H1 (cell line): ENCODE measurements at regions not wholly inside any gene's neighbourhood (a gene's known extent, or its start where the extent isn't known, plus 50 kb on each side); places are given as distances from the start of the nearest gene placed in this dataset.

Source experiments
- CTCF ChIA-PET: fragments of 300-600 bp; sonication (Branson Sonifier 250); formaldehyde crosslinking; loops from one replicate; lab custom pipeline; 2021; ENCODE audit not compliant: partially characterized antibody; lab: Charles Lee
- POLR2A ChIA-PET: fragments of 300-600 bp; sonication (Branson Sonifier 250); formaldehyde crosslinking; loops from one replicate; lab custom pipeline; 2021; ENCODE audit warnings: inconsistent platforms; ENCODE audit not compliant: partially characterized antibody; lab: Charles Lee
- DNase-seq, 2 experiments: peaks; one replicate each; pipeline versions ENCODE4 v3.0.0 to v3.0.0-alpha.2; 2010 to 2022; ENCODE audit warnings: low spot score in 2 of 2, low read depth in 1 of 2, mixed read lengths in 1 of 2
- FAIRE-seq: peaks from 2 replicates; lab custom pipeline; 2011; peaks lifted over from hg19 to GRCh38; lab: Jason Lieb, UNC
- H2AFZ ChIP-seq: 2 replicates; pipeline ENCODE4 v1.8.1; 2012; ENCODE audit warnings: low read length, inconsistent platforms
- H2AK5ac ChIP-seq: 2 replicates; pipeline ENCODE4 v1.6.1; 2013; ENCODE audit warnings: low read depth, low read length
- H2BK120ac ChIP-seq: replicated peaks from 2 replicates; pipeline ENCODE3; 2013; ENCODE audit warnings: low read depth, low read length, inconsistent platforms
- H2BK12ac ChIP-seq: 2 replicates; pipeline ENCODE4 v1.6.1; 2013; ENCODE audit warnings: low read depth, low read length
- H2BK15ac ChIP-seq: 2 replicates; pipeline ENCODE4 v1.6.1; 2013; ENCODE audit warnings: low read length
- H2BK20ac ChIP-seq: 2 replicates; pipeline ENCODE4 v1.6.1; 2013; ENCODE audit warnings: low read length
- H2BK5ac ChIP-seq: 2 replicates; pipeline ENCODE4 v1.6.1; 2013; ENCODE audit warnings: low read depth, low read length
- H3K14ac ChIP-seq: 2 replicates; pipeline ENCODE4 v1.6.1; 2013; ENCODE audit warnings: inconsistent platforms; ENCODE audit not compliant: insufficient read length
- H3K18ac ChIP-seq: 2 replicates; pipeline ENCODE4 v1.6.1; 2013; ENCODE audit warnings: low read length; ENCODE audit errors: extremely low read depth
- H3K23ac ChIP-seq: 2 replicates; pipeline ENCODE4 v1.6.1; 2013; ENCODE audit warnings: inconsistent platforms; ENCODE audit not compliant: insufficient read length
- H3K23me2 ChIP-seq: 2 replicates; pipeline ENCODE4 v1.6.1; 2013; ENCODE audit warnings: low read depth, low read length
- H3K27ac ChIP-seq: 2 replicates; pipeline ENCODE4 v1.6.1; 2011; ENCODE audit warnings: low read depth, low read length, inconsistent platforms
- H3K27me3 ChIP-seq, 4 experiments: replicated peaks in 1 of 4; 1 replicate in 1 of 4; 2 replicates in 3 of 4; pipeline versions ENCODE4 v1.6.1 to v1.8.1; 2011 to 2013; ENCODE audit warnings: low read length in 3 of 4, mild to moderate bottlenecking in 3 of 4, inconsistent platforms in 2 of 4, mixed read lengths in 2 of 4, moderate library complexity in 1 of 4; ENCODE audit not compliant: control insufficient read depth in 3 of 4, insufficient read depth in 3 of 4; ENCODE audit errors: extremely low read depth in 1 of 4
- H3K36me3 ChIP-seq, 4 experiments: 2 replicates each; pipeline versions ENCODE4 v1.6.1 to v1.8.1; 2011 to 2013; ENCODE audit warnings: mild to moderate bottlenecking in 4 of 4, low read length in 3 of 4, moderate library complexity in 2 of 4, control low read depth in 1 of 4, inconsistent platforms in 1 of 4; ENCODE audit not compliant: insufficient read depth in 4 of 4, control insufficient read depth in 2 of 4
- H3K4ac ChIP-seq: replicated peaks from 2 replicates; pipeline ENCODE3; 2013; ENCODE audit warnings: low read length, low read depth, mixed read lengths, inconsistent platforms; ENCODE audit not compliant: insufficient read length
- H3K4me1 ChIP-seq, 4 experiments: replicated peaks in 1 of 4; 1 replicate in 1 of 4; 2 replicates in 3 of 4; pipeline versions ENCODE4 v1.6.1 to v1.8.1; 2011 to 2013; ENCODE audit warnings: low read length in 3 of 4, inconsistent platforms in 2 of 4, mixed read lengths in 1 of 4; ENCODE audit not compliant: insufficient read depth in 4 of 4, control insufficient read depth in 3 of 4
- H3K4me2 ChIP-seq, 2 experiments: 2 replicates each; pipeline versions ENCODE4 v1.6.1 to v1.8.1; 2011 to 2013; ENCODE audit warnings: low read depth in 2 of 2, low read length in 2 of 2, control low read depth in 1 of 2, inconsistent platforms in 1 of 2, mild to moderate bottlenecking in 1 of 2; ENCODE audit not compliant: insufficient read depth in 1 of 2
- H3K4me3 ChIP-seq, 4 experiments: fragments of 200-600, 300-600 bp in 1 of 4; sonication (generic), shearing (Covaris generic), sonication (Bioruptor Twin) in 1 of 4; 2 replicates each; pipeline versions ENCODE4 v1.5.1 to v1.8.1; 2011 to 2016; ENCODE audit warnings: low read length in 4 of 4, low read depth in 3 of 4, control low read depth in 2 of 4, inconsistent platforms in 2 of 4, mild to moderate bottlenecking in 2 of 4, mixed read lengths in 1 of 4, moderate library complexity in 1 of 4; ENCODE audit not compliant: insufficient read depth in 2 of 4; ENCODE audit errors: extremely low read depth in 1 of 4
- H3K56ac ChIP-seq: replicated peaks from 2 replicates; pipeline ENCODE3; 2013; ENCODE audit warnings: low read depth, mild to moderate bottlenecking, mixed read lengths, low read length, inconsistent platforms; ENCODE audit not compliant: insufficient read length
- H3K79me1 ChIP-seq: 2 replicates; pipeline ENCODE4 v1.6.1; 2013; ENCODE audit warnings: low read depth, low read length, control low read depth
- H3K79me2 ChIP-seq, 2 experiments: 2 replicates each; pipeline versions ENCODE4 v1.6.1 to v1.8.1; 2012 to 2013; ENCODE audit warnings: low read length in 2 of 2, mild to moderate bottlenecking in 2 of 2, inconsistent platforms in 1 of 2; ENCODE audit not compliant: insufficient read depth in 2 of 2, control insufficient read depth in 1 of 2
- H3K9ac ChIP-seq, 4 experiments: replicated peaks in 1 of 4; 1 replicate in 1 of 4; 2 replicates in 3 of 4; pipeline versions ENCODE4 v1.6.1 to v1.8.1; 2011 to 2013; ENCODE audit warnings: low read depth in 3 of 4, low read length in 3 of 4, control low read depth in 2 of 4, mild to moderate bottlenecking in 2 of 4, moderate library complexity in 2 of 4, inconsistent platforms in 1 of 4; ENCODE audit errors: extremely low read depth in 1 of 4
- H3K9me3 ChIP-seq, 2 experiments: 2 replicates each; pipeline versions ENCODE4 v1.6.1 to v1.8.1; 2012 to 2013; ENCODE audit warnings: mild to moderate bottlenecking in 2 of 2, moderate library complexity in 2 of 2, control low read depth in 1 of 2, inconsistent platforms in 1 of 2, low read depth in 1 of 2, low read length in 1 of 2, mixed read lengths in 1 of 2; ENCODE audit not compliant: insufficient read depth in 2 of 2
- H4K20me1 ChIP-seq, 2 experiments: replicated peaks in 1 of 2; 2 replicates each; pipeline versions ENCODE3 to v1.8.1; 2011 to 2013; ENCODE audit warnings: inconsistent platforms in 2 of 2, low read length in 2 of 2, mild to moderate bottlenecking in 1 of 2; ENCODE audit not compliant: insufficient read depth in 2 of 2, control insufficient read depth in 1 of 2
- H4K5ac ChIP-seq: 2 replicates; pipeline ENCODE4 v1.6.1; 2013; ENCODE audit warnings: low read length, low read depth, mixed read lengths, inconsistent platforms; ENCODE audit not compliant: insufficient read length
- H4K8ac ChIP-seq: 2 replicates; pipeline ENCODE4 v1.8.0; 2013; ENCODE audit warnings: mild to moderate bottlenecking, moderate library complexity, low read length, inconsistent platforms; ENCODE audit not compliant: insufficient read depth; ENCODE audit errors: extremely low read depth
- H4K91ac ChIP-seq: replicated peaks from 2 replicates; pipeline ENCODE3; 2013; ENCODE audit warnings: low read length, mixed read lengths, inconsistent platforms; ENCODE audit not compliant: insufficient read length
- WGBS, 2 experiments: shearing (Covaris generic) in 1 of 2; methylation state at CpG; one replicate each; pipeline versions ENCODE4 v1.1.6 to v1.1.7; 2013 to 2015; ENCODE audit warnings: low lambda C conversion rate in 2 of 2, mixed read lengths in 2 of 2, inconsistent platforms in 1 of 2, low coverage in 1 of 2, missing lambda C conversion rate in 1 of 2; ENCODE audit not compliant: insufficient replicate concordance in 2 of 2, insufficient coverage in 1 of 2, insufficient read length in 1 of 2; ENCODE audit errors: extremely low coverage in 1 of 2, missing lambda C conversion rate in 1 of 2; 5-methylcytosine and 5-hydroxymethylcytosine counted together

DNA sequence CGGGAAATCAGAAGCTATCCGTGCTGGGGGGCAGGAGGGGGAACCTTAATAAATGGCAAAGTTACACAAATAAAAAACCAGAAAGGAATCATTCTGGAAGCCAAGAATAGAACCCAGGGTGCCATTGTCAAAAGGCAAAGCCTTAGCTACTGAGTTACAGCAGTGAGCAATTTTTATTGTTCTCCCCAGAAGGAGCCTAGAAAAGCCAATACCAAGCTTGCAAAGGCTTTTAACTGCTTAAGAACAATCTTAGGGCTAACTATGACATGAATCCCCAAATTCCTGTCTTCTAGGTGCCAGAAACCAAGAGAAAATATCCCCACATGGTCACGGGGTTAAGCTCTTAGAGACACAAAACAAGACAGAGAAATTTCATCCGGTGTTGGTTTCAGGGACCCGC lies 482.7 kb downstream of the CCSER2 start:
- Histone ChIP-seq H3K4me2 (no peak overlapping the region), H3K36me3 (no peaks in the 10 kb centered on the region), H3K23ac (no peak overlapping the region), H3K23me2 (no peaks in the 10 kb centered on the region), H3K27ac (no peak overlapping the region), H2BK5ac (no peak overlapping the region), H2BK15ac (no peak overlapping the region), H2BK120ac (no peak overlapping the region), H2BK12ac (no peak overlapping the region), H3K18ac (no peak overlapping the region), H3K14ac (no peak overlapping the region), H3K56ac (no peak overlapping the region), H3K9me3 (no peaks in the 10 kb centered on the region), H3K27me3 (no peaks in the 10 kb centered on the region), H3K79me2 (no peaks in the 10 kb centered on the region), H2AFZ (peak overlapping the region; percentile 80; the same call in 1 of the 2 replicates), H3K4ac (no peak overlapping the region), H2AK5ac (no peak overlapping the region), H3K9ac (0 out of 7 replicates have a peak overlapping the region, but pooled peaks of 1 of the 4 experiments have one; percentile 32), H4K91ac (no peak overlapping the region), H2BK20ac (no peak overlapping the region), H4K20me1 (no peaks in the 10 kb centered on the region), H4K5ac (no peak overlapping the region), H4K8ac (no peak overlapping the region), H3K4me1 (0 out of 7 replicates have a peak, but pooled peaks cover 0 to 3% (median 0%) of the 10 kb centered on the region in 4 experiments), H3K4me3 (no peak overlapping the region), H3K79me1 (no peaks in the 10 kb centered on the region)
- CTCF ChIA-PET = interaction anchor here (0.8 to 2.3 kb wide), 4 partner anchors 10 to 131 kb away, joined by 3 to 8 read pairs (median 3); no protein-coding TSS in a partner anchor
- DNase-seq = no peak
- 66% methylated on average over 5 of the region's 5 CpGs; no CpG with 5 or more reads in 1 of the 2 experiments for WGBS, 2 experiments
- no peak for FAIRE-seq
- POLR2A ChIA-PET = no interaction called here
